ENCODE measurements at regions not wholly inside any gene's neighbourhood (a gene's known extent, or its start where the extent isn't known, plus 50 kb on each side); places are given as distances from the start of the nearest gene placed in this dataset.
A peak's percentile ranks its signal among the peaks of the same experiment; 100 is the strongest.

GRCh38 chr1:55559842-55560241, 344.7 kb upstream of the USP24 start:
- Histone ChIP-seq H3K27ac (peak overlapping the region in 2 of 4 donors; percentile 13 to 47), H3K4me3 (no peak overlapping the region), H3K9me3 (no peaks in the 10 kb centered on the region), H3K36me3 (no peaks in the 10 kb centered on the region), H3K27me3 (no peaks in the 10 kb centered on the region), H3K4me1 (peaks cover 0 to 15% (median 0%) of the 10 kb centered on the region in 4 donors)
- TF ChIP-seq CTCF (IDR thresholded peaks at IDR 0.05) (no peak), EP300 (IDR thresholded peaks at IDR 0.05) (no peak), POLR2A (IDR thresholded peaks at IDR 0.05) (no peak)
- WGBS, 2 donors = 64 to 69% methylated on average over 6 of the region's 6 CpGs
- DNase-seq (ENCODE audit: low spot score in 2 of 2) = no peak

- H3K36me3 ChIP-seq = no peaks in the 10 kb centered on the region
- peak overlapping the region in 1 of 4 donors; percentile 43 for H3K27ac ChIP-seq
- H3K4me1 ChIP-seq = peaks cover 0 to 15% (median 0%) of the 10 kb centered on the region in 4 donors
- DNase-seq (ENCODE audit: low spot score in 2 of 2) = no peak
- WGBS, 2 donors = 75 to 85% methylated on average over 6 of the region's 6 CpGs
- TF ChIP-seq CTCF (IDR thresholded peaks at IDR 0.05) (no peak), EP300 (IDR thresholded peaks at IDR 0.05) (no peak), POLR2A (IDR thresholded peaks at IDR 0.05) (no peak)
- H3K9me3 ChIP-seq = no peaks in the 10 kb centered on the region
- H3K27me3 ChIP-seq = no peaks in the 10 kb centered on the region
- H3K4me3 ChIP-seq = no peak overlapping the region
Observed at GRCh38 chr1:55559161-55559611, 344.0 kb upstream of the USP24 start.

- 88 to 97% methylated on average over 3 of the region's 3 CpGs for WGBS, 2 donors
- no peak for TF ChIP-seq EP300 (IDR thresholded peaks at IDR 0.05)
- TF ChIP-seq POLR2A (IDR thresholded peaks at IDR 0.05) = no peak
- no peak for TF ChIP-seq CTCF (IDR thresholded peaks at IDR 0.05)
Observed at GRCh38 chr1:55558515-55558914, 343.4 kb upstream of the USP24 start.

GRCh38 chr1:55555956-55556725, 341.0 kb upstream of the USP24 start:
- H3K4me3 ChIP-seq = no peak overlapping the region
- no peak for TF ChIP-seq POLR2A (IDR thresholded peaks at IDR 0.05)
- TF ChIP-seq CTCF (IDR thresholded peaks at IDR 0.05) = no peak
- no peak for TF ChIP-seq EP300 (IDR thresholded peaks at IDR 0.05)
- no peaks in the 10 kb centered on the region for H3K36me3 ChIP-seq
- no peaks in the 10 kb centered on the region for H3K9me3 ChIP-seq
- peaks cover 0 to 15% (median 0%) of the 10 kb centered on the region in 4 donors for H3K4me1 ChIP-seq
- no peak overlapping the region for H3K27ac ChIP-seq
- no peak for DNase-seq (ENCODE audit: low spot score in 2 of 2)
- H3K27me3 ChIP-seq = no peaks in the 10 kb centered on the region
- 91 to 92% methylated on average over 10 of the region's 10 CpGs for WGBS, 2 donors

More at GRCh38 chr1:55558515-55558914, 343.4 kb upstream of the USP24 start:
- Histone ChIP-seq H3K27me3 (no peaks in the 10 kb centered on the region), H3K36me3 (no peaks in the 10 kb centered on the region), H3K9me3 (no peaks in the 10 kb centered on the region), H3K27ac (peak overlapping the region in 1 of 4 donors; percentile 43), H3K4me3 (no peak overlapping the region), H3K4me1 (peaks cover 0 to 15% (median 0%) of the 10 kb centered on the region in 4 donors)
- DNase-seq (ENCODE audit: low spot score in 2 of 2) = no peak

- 93 to 97% methylated on average over 3 of the region's 3 CpGs for WGBS, 2 donors
- no peaks in the 10 kb centered on the region for H3K27me3 ChIP-seq
- TF ChIP-seq POLR2A (IDR thresholded peaks at IDR 0.05) = no peak
- no peak for TF ChIP-seq EP300 (IDR thresholded peaks at IDR 0.05)
- TF ChIP-seq CTCF (IDR thresholded peaks at IDR 0.05) = no peak
- no peaks in the 10 kb centered on the region for H3K9me3 ChIP-seq
- no peak overlapping the region for H3K27ac ChIP-seq
- DNase-seq (ENCODE audit: low spot score in 2 of 2) = no peak
- H3K4me3 ChIP-seq = no peak overlapping the region
- no peaks in the 10 kb centered on the region for H3K36me3 ChIP-seq
- peaks cover 0 to 5% (median 0%) of the 10 kb centered on the region in 4 donors for H3K4me1 ChIP-seq
Observed at GRCh38 chr1:55554611-55555010, 339.4 kb upstream of the USP24 start.

Data from tibial nerve (tissue), 4 donors.